CD14-positive monocyte (primary cell): ENCODE measurements at regions not wholly inside any gene's neighbourhood (a gene's known extent, or its start where the extent isn't known, plus 50 kb on each side); places are given as distances from the start of the nearest gene placed in this dataset.

Source experiments
- DNase-seq, 3 donors: peaks; one replicate each; pipeline ENCODE4 v3.0.0-alpha.2; 2011 to 2022
- H2AFZ ChIP-seq: 2 replicates; pipeline ENCODE4 v1.6.0; 2012; ENCODE audit warnings: mild to moderate bottlenecking, low read depth, low read length, inconsistent platforms; ENCODE audit not compliant: insufficient read depth, poor library complexity, severe bottlenecking
- H3K27ac ChIP-seq, 2 donors: 1 replicate in 1 of 2; 2 replicates in 1 of 2; pipeline ENCODE4 v1.5.1; 2012 to 2013; ENCODE audit warnings: low read length in 2 of 2, control low read depth in 1 of 2, inconsistent platforms in 1 of 2, low read depth in 1 of 2, mild to moderate bottlenecking in 1 of 2
- H3K27me3 ChIP-seq, 2 donors: one replicate each; pipeline versions ENCODE4 v1.6.0 to v1.6.1; 2011 to 2013; ENCODE audit warnings: low read length in 2 of 2; ENCODE audit not compliant: control insufficient read depth in 2 of 2, insufficient read depth in 2 of 2
- H3K36me3 ChIP-seq, 2 donors: replicated peaks in 1 of 2; 1 replicate in 1 of 2; 2 replicates in 1 of 2; pipeline versions ENCODE4 v1.5.1 to v1.6.1; 2012 to 2013; ENCODE audit warnings: low read length in 2 of 2, control low read depth in 1 of 2, inconsistent platforms in 1 of 2, mild to moderate bottlenecking in 1 of 2; ENCODE audit not compliant: insufficient read depth in 2 of 2, control insufficient read depth in 1 of 2
- H3K4me1 ChIP-seq, 2 donors: 1 replicate in 1 of 2; 2 replicates in 1 of 2; pipeline versions ENCODE4 v1.5.1 to v1.6.1; 2012 to 2013; ENCODE audit warnings: low read length in 2 of 2, control low read depth in 1 of 2, inconsistent platforms in 1 of 2, mild to moderate bottlenecking in 1 of 2, moderate library complexity in 1 of 2; ENCODE audit not compliant: insufficient read depth in 2 of 2, control insufficient read depth in 1 of 2
- H3K4me2 ChIP-seq: replicated peaks from 2 replicates; pipeline ENCODE3; 2012; ENCODE audit warnings: low read length, moderate library complexity, mild to moderate bottlenecking; ENCODE audit not compliant: poor library complexity, severe bottlenecking; ENCODE audit errors: extremely low read depth
- H3K4me3 ChIP-seq, 3 experiments: fragments of 200-600 bp in 1 of 3; sonication (generic) in 1 of 3; replicated peaks in 1 of 3; 1 replicate in 2 of 3; 2 replicates in 1 of 3; pipeline ENCODE4 v1.5.1; 2011 to 2013; ENCODE audit warnings: low read length in 3 of 3, mild to moderate bottlenecking in 3 of 3, control low read depth in 2 of 3, low read depth in 2 of 3, inconsistent platforms in 1 of 3, moderate library complexity in 1 of 3
- H3K79me2 ChIP-seq: 2 replicates; pipeline ENCODE4 v1.6.0; 2012; ENCODE audit warnings: mild to moderate bottlenecking, control low read depth, inconsistent platforms, low read length, moderate library complexity; ENCODE audit not compliant: insufficient read depth
- H3K9ac ChIP-seq: 2 replicates; pipeline ENCODE4 v1.6.0; 2017; ENCODE audit warnings: low read length, mild to moderate bottlenecking; ENCODE audit not compliant: insufficient read depth, poor library complexity, severe bottlenecking
- H3K9me3 ChIP-seq, 2 donors: replicated peaks in 1 of 2; 1 replicate in 1 of 2; 2 replicates in 1 of 2; pipeline versions ENCODE4 v1.5.1 to v1.6.1; 2012 to 2013; ENCODE audit warnings: low read length in 2 of 2, control low read depth in 1 of 2; ENCODE audit not compliant: control insufficient read depth in 1 of 2, insufficient read depth in 1 of 2
- H4K20me1 ChIP-seq: 2 replicates; pipeline ENCODE4 v1.6.0; 2012; ENCODE audit warnings: mild to moderate bottlenecking, low read length, control low read depth, moderate library complexity; ENCODE audit not compliant: insufficient read depth
- H3K27ac Mint-ChIP-seq, 7 donors: one replicate each; pipeline ENCODE4 v1.8.0; 2020; ENCODE audit warnings: mild to moderate bottlenecking in 7 of 7, mixed read lengths in 7 of 7, moderate library complexity in 6 of 7, inconsistent platforms in 2 of 7
- H3K27me3 Mint-ChIP-seq, 3 donors: one replicate each; pipeline ENCODE4 v1.8.0; 2021 to 2022; ENCODE audit warnings: low read depth in 3 of 3, mild to moderate bottlenecking in 3 of 3, mixed read lengths in 3 of 3, moderate library complexity in 3 of 3, inconsistent platforms in 1 of 3
- H3K36me3 Mint-ChIP-seq, 2 donors: one replicate each; pipeline ENCODE4 v1.8.0; 2020; ENCODE audit warnings: mixed read lengths in 2 of 2, inconsistent platforms in 1 of 2, mild to moderate bottlenecking in 1 of 2
- H3K4me1 Mint-ChIP-seq: one replicate; pipeline ENCODE4 v1.8.0; 2020; ENCODE audit warnings: mild to moderate bottlenecking, mixed read lengths
- H3K4me3 Mint-ChIP-seq, 2 donors: one replicate each; pipeline ENCODE4 v1.8.0; 2020; ENCODE audit warnings: mild to moderate bottlenecking in 2 of 2, mixed read lengths in 2 of 2, moderate library complexity in 1 of 2
- H3K9me3 Mint-ChIP-seq, 7 donors: one replicate each; pipeline ENCODE4 v1.8.0; 2020 to 2022; ENCODE audit warnings: mixed read lengths in 7 of 7, mild to moderate bottlenecking in 6 of 7, moderate library complexity in 6 of 7, inconsistent platforms in 2 of 7
- WGBS: methylation state at CpG from one replicate; pipeline ENCODE4 v1.1.5; 2013; ENCODE audit warnings: missing lambda C conversion rate; ENCODE audit not compliant: insufficient coverage; 5-methylcytosine and 5-hydroxymethylcytosine counted together
- intact Hi-C, 2 donors: fragments of 100-400 bp; cut with micrococcal nuclease; formaldehyde crosslinking; loops; one replicate each; pipeline versions ENCODE4 v1.15.0 to v1.15.1; 2023
- TF ChIP-seq, protein P1 (sequence below): fragments of 200-600 bp; IDR thresholded peaks from one replicate; pipeline ENCODE4 v1.8.0; 2022; ENCODE audit warnings: antibody characterized with exemption, mild to moderate bottlenecking

DNA sequence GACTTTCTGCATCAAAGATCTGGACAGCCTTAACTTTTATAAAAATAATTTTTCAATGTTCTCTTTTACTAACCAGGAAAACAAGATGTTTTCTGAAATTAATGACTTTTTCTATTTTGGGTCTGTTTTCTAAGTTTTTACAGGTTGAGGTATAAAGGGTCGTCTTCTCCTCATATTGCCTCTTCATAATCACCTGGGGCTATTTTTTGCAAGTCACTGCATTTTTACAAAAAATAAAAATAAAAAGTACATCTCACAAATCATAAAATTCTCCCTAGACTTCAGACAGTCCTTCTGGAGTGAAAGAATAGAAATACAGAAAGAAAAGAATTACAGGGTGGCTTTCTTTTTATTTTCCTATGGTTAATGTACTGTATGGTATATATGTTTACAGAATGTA lies 168.5 kb downstream of the PALM2AKAP2 start:
- peaks cover 3 to 5% of the 10 kb centered on the region in 2 donors for H3K27me3 ChIP-seq
- H4K20me1 ChIP-seq, result no peaks in the 10 kb centered on the region
- no peaks in the 10 kb centered on the region for H3K4me1 ChIP-seq
- H3K4me3 ChIP-seq, result no peak overlapping the region
- whole genome bisulfite sequencing, result no CpG with 5 or more reads among the region's 1 CpG
- H3K79me2 ChIP-seq, result no peaks in the 10 kb centered on the region
- H3K36me3 ChIP-seq, result no peaks in the 10 kb centered on the region
- H2AFZ ChIP-seq, result no peak overlapping the region
- DNase-seq, result no peak
- Mint-ChIP-seq H3K27ac (no peak overlapping the region), H3K9me3 (peaks cover 0 to 2% (median 0%) of the 10 kb centered on the region in 7 donors), H3K27me3 (peaks cover 0 to 5% (median 0%) of the 10 kb centered on the region in 3 donors), H3K36me3 (no peaks in the 10 kb centered on the region), H3K4me1 (no peaks in the 10 kb centered on the region), H3K4me3 (no peak overlapping the region)
- H3K9me3 ChIP-seq, result no peaks in the 10 kb centered on the region
- TF ChIP-seq, protein P1, sequence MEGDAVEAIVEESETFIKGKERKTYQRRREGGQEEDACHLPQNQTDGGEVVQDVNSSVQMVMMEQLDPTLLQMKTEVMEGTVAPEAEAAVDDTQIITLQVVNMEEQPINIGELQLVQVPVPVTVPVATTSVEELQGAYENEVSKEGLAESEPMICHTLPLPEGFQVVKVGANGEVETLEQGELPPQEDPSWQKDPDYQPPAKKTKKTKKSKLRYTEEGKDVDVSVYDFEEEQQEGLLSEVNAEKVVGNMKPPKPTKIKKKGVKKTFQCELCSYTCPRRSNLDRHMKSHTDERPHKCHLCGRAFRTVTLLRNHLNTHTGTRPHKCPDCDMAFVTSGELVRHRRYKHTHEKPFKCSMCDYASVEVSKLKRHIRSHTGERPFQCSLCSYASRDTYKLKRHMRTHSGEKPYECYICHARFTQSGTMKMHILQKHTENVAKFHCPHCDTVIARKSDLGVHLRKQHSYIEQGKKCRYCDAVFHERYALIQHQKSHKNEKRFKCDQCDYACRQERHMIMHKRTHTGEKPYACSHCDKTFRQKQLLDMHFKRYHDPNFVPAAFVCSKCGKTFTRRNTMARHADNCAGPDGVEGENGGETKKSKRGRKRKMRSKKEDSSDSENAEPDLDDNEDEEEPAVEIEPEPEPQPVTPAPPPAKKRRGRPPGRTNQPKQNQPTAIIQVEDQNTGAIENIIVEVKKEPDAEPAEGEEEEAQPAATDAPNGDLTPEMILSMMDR, result no peak
- no peak overlapping the region for H3K9ac ChIP-seq
- H3K4me2 ChIP-seq, result no peak overlapping the region
- no peak overlapping the region for H3K27ac ChIP-seq
- intact Hi-C loops, result no loop called here

DNA sequence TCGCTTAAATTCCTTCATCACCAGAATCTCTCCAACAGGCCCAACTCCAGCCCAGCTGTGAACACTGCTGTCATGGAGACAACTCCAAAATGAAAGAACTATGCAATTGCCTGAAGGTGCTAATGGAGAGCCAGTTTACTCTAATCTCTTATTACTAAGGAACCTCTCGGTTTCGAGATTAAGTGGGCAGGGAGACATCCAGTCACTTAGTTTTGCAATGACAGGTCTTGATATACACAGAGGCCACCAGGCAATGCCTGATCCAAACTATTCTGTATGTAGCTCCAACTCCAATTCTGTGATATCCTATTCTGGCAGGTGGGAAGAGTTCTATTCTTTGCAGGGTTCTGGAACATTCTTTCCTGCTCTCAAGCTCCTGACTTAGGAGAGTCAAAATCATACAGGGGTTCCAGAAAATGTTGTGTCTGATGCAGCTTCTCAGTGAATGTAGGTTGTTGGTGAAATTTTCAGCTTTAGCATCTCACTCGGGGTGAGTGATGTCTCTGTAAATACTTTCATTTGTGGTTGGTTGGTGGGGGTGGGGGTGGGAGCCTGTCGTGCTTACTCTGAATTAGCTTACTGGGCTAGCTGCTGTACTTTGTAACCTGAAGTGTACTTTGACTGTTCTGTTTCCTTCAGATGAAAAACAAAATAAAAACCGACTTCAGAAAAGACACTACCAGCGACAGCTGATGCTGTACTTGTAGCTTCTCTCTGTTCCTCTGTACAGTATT lies 170.9 kb downstream of the PALM2AKAP2 start:
- Mint-ChIP-seq H3K4me3 (no peak overlapping the region), H3K27ac (no peak overlapping the region), H3K4me1 (no peaks in the 10 kb centered on the region), H3K27me3 (peaks cover 0 to 5% (median 2%) of the 10 kb centered on the region in 3 donors), H3K36me3 (no peaks in the 10 kb centered on the region), H3K9me3 (peaks cover 0 to 2% (median 0%) of the 10 kb centered on the region in 7 donors)
- intact Hi-C loops, result no loop called here
- Histone ChIP-seq H3K9ac (no peak overlapping the region), H3K4me3 (no peak overlapping the region), H3K27ac (no peak overlapping the region), H3K36me3 (no peaks in the 10 kb centered on the region), H3K4me2 (no peak overlapping the region), H2AFZ (no peak overlapping the region), H3K79me2 (no peaks in the 10 kb centered on the region), H3K4me1 (no peaks in the 10 kb centered on the region), H3K9me3 (no peaks in the 10 kb centered on the region), H4K20me1 (no peaks in the 10 kb centered on the region), H3K27me3 (peaks cover 0 to 2% of the 10 kb centered on the region in 2 donors)
- 89% methylated on average over 6 of the region's 7 CpGs for WGBS
- DNase-seq, result no peak
- TF ChIP-seq, protein P1, result no peak
